C4-2B (cell line): ENCODE measurements at regions not wholly inside any gene's neighbourhood (a gene's known extent, or its start where the extent isn't known, plus 50 kb on each side); places are given as distances from the start of the nearest gene placed in this dataset.

Experiments used
- ZFX ChIP-seq: fragments of 450-650 bp; IDR thresholded peaks from 2 replicates; pipeline ENCODE4 v1.6.1; 2017
- TF ChIP-seq, protein P1 (sequence below): fragments of 450-650 bp; conservative IDR thresholded peaks from 2 replicates; pipeline ENCODE4 v1.5.1; 2017; ENCODE audit warnings: mild to moderate bottlenecking

- TF ChIP-seq, protein P1, sequence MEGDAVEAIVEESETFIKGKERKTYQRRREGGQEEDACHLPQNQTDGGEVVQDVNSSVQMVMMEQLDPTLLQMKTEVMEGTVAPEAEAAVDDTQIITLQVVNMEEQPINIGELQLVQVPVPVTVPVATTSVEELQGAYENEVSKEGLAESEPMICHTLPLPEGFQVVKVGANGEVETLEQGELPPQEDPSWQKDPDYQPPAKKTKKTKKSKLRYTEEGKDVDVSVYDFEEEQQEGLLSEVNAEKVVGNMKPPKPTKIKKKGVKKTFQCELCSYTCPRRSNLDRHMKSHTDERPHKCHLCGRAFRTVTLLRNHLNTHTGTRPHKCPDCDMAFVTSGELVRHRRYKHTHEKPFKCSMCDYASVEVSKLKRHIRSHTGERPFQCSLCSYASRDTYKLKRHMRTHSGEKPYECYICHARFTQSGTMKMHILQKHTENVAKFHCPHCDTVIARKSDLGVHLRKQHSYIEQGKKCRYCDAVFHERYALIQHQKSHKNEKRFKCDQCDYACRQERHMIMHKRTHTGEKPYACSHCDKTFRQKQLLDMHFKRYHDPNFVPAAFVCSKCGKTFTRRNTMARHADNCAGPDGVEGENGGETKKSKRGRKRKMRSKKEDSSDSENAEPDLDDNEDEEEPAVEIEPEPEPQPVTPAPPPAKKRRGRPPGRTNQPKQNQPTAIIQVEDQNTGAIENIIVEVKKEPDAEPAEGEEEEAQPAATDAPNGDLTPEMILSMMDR = no peak
- TF ChIP-seq ZFX = no peak
Measured at GRCh38 chr1:199691540-199691939, 336.0 kb upstream of the NR5A2 start.
